CMK (cell line): ENCODE measurements at regions not wholly inside any gene's neighbourhood (a gene's known extent, or its start where the extent isn't known, plus 50 kb on each side); places are given as distances from the start of the nearest gene placed in this dataset.

Source experiments
- DNase-seq: peaks from one replicate; pipeline ENCODE4 v3.0.0-alpha.2; 2010; ENCODE audit warnings: low read depth

GRCh38 chr20:23205211-23205610, 119.1 kb upstream of the CD93 start:
- DNase-seq, result no peak

GRCh38 chr20:23203951-23204730, 118.0 kb upstream of the CD93 start:
- no peak for DNase-seq

- no peak for DNase-seq
Observed at GRCh38 chr20:23203310-23203709, 117.2 kb upstream of the CD93 start.

DNA sequence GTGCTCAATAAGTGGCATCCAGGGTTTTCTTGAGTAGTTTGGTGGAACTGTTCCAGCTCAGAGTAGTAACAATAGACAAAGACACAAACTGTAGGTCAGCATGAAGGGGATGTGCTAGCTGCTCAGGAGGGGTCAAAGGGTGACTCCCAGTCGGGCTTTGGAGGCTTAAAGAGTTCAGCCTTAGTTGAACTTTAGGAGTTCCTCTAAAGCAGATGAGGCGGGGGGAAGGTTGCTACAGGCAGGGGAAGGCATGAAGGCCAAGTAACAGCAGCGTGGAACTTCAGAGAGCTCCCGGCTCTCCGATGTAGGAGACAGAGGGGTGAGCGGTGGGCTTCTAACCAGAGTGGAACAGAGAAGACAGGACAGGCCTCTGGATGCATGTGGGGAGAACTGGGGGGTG, 115.5 kb upstream of the CD93 start:
- DNase-seq, result no peak

- no peak for DNase-seq
Observed at GRCh38 chr20:23200914-23201313, 114.8 kb upstream of the CD93 start.

DNA sequence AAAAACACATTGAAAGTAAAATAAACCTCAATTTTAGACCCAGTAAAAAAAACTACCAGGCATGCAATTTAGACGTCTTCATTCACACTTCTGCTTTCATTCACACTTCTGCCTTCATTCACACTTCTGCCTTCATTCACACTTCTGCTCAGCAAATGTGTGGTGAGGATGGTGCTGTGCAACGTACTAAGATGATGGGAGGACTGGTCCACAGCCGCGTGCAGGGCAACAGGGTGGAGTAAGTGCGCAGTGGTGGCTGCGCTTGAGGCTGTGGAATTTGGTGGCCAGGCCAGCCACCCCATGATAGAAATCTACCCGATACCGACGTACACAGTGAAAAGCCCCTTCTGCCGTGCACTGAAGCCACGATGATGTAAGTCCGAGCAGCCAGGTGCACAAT, 114.3 kb upstream of the CD93 start:
- no peak for DNase-seq

- DNase-seq, result no peak
Observed at GRCh38 chr20:23199356-23199755, 113.2 kb upstream of the CD93 start.

DNA sequence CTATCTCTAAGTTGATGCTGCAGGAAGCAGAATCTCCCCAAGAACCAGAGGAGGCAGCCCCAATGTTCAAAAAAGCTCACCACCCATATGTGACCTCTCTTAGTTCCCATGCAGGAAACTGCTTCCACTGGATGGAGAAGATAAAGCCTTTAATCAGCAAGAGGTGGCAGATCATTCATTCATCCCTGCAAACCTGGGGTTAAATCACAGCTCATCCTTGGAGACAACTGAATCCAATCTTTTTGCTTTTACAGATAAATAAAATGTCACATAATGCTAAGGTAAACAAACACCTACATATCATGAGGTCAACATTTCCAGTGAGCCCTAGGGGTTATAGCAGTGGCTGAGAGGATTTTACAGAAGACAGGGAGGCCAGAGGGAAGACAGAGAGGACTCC, 112.7 kb upstream of the CD93 start:
- DNase-seq, result no peak

DNA sequence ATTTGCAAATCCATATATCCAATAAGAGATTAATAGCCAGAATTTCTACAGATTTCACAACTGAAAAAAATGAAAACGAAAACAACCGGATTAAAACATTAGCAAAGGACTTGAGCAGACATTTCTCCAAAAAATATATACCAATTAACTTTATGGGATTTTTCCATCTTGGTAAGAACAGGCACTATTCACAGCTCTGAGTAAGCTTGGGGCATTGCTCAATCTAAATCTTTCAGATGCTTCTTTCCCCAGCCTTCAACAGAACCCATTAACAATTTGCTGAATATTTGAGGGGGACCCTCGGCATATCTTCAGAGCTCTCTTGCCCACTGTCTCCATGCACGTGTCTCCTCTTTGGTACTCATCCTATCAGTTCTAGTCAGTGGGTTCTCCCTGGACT, 111.7 kb upstream of the CD93 start:
- DNase-seq, result no peak

GRCh38 chr20:23195636-23196035, 109.5 kb upstream of the CD93 start:
- no peak for DNase-seq

GRCh38 chr20:23193801-23194384, 107.8 kb upstream of the CD93 start:
- no peak for DNase-seq

GRCh38 chr20:23192469-23192868, 106.3 kb upstream of the CD93 start:
- no peak for DNase-seq

DNA sequence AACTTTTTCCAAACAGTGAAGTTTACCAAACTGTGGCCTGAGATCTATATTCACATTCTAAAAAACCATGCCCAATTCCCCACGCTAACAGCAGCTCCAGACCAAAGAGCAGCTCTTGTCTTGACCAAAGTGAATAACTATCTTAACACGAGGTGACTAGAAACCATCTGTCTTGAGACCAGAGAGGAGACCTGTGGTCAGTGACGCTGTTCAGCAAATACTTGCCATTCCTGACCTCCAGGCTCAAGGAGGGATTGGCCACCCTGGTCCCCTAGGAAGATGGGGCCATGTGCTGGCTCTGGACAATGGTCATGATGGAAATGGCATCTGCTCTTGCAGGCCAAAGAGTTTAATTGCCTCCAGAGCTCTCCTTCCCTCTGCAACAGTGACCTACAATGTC, 104.4 kb upstream of the CD93 start:
- DNase-seq, result no peak

DNA sequence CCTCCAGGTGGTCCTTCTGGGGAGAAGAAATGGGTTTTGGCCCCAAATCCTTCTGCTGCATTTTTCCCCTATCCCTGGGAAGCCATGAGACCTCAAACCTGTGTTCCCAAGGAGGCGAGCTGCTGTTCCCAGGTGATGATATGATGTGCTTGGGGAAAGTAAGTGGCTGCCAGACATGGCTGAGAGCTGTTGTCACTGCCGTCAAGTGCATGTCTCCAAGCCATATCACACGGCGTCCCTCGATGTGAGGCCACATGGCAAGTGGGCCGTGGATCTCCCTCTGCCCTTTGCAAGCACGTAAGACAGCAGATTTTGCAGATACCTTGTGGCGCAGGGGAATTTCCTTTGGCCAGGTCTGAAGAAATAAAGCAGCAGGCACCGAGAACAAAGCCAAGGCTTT, 103.7 kb upstream of the CD93 start:
- DNase-seq, result no peak

DNA sequence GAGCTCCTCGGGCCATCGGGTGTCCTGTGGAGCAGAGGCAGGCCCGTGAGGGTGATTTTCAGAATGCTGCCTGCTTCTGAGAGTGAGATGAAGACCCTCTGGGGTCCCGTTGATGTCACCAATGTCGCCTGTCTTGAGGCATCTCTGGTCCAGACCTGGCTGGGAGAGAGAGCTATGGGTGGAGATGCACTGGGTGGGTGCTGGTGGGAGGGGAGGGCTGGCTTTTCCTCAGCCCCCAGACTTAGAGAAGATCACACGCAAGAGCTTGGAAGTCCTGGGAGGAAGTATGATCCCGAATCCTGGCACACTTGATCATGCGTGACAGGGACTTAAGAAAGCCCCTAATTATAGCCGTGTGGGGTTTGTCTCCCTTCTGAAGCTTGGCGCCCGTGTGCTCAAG, 103.2 kb upstream of the CD93 start:
- no peak for DNase-seq

GRCh38 chr20:23188377-23189169, 102.4 kb upstream of the CD93 start:
- no peak for DNase-seq

GRCh38 chr20:23187751-23188150, 101.6 kb upstream of the CD93 start:
- DNase-seq, result no peak

GRCh38 chr20:23186808-23187207, 100.7 kb upstream of the CD93 start:
- no peak for DNase-seq

DNA sequence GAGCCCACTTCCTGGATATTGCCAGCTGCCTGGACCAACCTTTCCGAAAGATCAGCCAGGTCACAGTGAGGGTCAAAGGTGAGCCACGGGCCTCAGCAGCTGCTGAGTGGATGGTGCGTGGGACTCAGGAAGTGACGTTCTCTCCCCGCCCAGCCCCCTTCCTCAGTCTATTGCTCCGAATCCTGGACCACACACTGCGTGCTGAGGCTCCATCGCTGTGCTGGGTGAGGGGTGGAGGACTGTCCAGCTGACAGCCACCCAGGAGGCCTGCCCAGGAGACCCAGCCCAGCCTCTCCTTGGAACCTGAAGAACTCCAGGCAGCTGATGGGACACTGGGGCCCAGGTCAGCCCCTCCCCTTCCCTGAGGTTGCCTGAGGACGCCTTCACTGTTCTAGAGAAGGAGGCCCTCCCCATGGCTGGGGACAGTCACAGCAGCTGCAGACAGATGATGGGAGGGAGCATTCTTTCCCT, 94.4 kb upstream of the CD93 start:
- no peak for DNase-seq

DNA sequence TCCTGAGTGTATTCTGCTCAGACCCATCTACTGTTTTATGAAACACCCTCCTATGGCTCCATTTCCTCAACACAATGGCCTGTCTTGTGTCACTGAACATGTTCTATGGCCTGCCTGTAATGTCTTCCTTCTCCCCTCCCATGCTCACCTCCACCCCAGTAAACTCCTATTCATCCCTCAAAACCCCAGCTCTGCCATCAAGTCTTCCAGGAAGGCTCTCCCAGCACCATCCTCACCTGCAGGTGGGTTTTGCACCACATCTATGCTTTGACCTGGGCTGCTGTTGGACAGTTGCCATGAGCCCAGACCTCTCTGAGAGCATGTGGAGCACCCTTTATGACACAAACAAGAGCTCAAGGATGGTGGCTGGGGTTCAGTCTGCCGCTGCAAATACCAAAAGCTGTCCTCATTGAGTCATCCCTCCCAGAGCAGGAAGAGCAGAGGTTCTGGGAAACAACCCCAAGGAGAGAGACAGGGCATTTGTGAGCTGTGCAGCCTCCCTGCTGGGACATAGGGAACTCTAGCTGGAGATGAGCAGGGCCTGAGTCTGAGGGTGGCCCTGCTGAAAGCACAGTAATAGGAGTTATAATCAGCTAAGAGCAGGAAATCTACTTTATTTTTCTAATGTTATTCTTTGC, 93.8 kb upstream of the CD93 start:
- no peak for DNase-seq

DNA sequence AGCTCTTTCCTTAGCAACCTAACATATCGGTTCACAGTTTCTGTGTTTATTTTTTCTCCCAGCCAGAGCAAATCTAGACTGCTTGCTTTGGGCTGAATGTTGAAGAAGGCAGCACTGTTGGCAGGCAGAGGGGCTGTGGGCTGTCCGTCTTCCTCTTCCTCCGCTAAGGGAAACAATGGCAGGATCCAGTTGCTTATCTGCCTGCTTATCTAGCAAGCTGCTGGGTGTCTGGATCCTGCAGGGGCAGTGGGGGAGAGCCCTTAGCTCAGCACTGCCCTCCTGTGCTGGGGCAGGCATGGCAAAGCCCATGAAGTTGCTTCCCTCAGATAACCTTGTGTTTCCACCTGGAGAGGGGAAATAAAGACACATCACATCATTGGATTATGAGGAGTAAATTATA, 92.7 kb upstream of the CD93 start:
- DNase-seq, result peak; percentile 64

DNA sequence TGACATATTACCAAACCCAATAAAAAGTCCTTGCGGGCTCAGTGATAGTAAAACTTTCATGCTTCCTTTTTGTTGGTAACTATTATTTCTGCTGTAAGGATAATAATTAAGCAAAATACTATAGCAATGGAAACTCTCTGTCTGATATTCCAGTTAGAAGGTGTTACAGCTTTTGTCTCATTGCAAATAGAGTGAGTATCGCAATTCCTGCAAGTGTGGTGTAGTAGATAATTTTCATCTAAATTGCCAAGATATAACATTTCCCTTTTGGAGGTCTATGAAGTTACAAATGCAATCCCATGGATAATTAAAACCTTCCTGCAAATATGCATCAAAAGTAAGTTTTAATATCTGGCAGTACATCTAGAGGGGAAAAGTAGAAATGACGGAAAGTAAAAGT, 88.7 kb upstream of the CD93 start:
- DNase-seq, result no peak

GRCh38 chr20:23167431-23167830, 81.3 kb upstream of the CD93 start:
- no peak for DNase-seq
